ENCODE measurements at regions not wholly inside any gene's neighbourhood (a gene's known extent, or its start where the extent isn't known, plus 50 kb on each side); places are given as distances from the start of the nearest gene placed in this dataset.

DNA sequence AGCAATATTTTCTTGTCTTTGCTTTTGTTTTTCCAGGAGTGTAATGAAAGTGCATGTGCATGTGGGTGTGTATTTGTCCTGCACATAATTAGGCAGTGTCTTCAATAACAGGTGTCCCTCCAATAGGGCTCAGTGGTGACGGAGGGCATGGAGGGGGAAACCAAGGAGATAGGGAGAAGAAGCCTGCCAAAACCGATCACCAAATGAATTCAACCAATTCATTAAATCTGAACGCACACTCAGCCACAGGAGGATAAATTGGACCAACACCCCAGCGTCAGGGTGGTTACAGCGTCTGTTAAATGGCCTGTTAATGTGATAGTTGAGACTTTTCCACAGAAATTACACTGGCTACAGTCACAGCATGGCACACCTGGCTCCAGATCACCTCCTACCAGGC is 527.6 kb downstream of the CD83 start:
- TF ChIP-seq EZH2phosphoT487 (IDR thresholded peaks at IDR 0.05; ENCODE audit: insufficient read depth, low read depth), result no peak
- no peak for TF ChIP-seq EZH2 (IDR thresholded peaks at IDR 0.05; ENCODE audit: insufficient read depth, poor library complexity, severe bottlenecking)

Data from GM23248 (cell line).